Right renal pelvis (tissue), 4 donors: ENCODE measurements at regions not wholly inside any gene's neighbourhood (a gene's known extent, or its start where the extent isn't known, plus 50 kb on each side); places are given as distances from the start of the nearest gene placed in this dataset.
A peak's percentile ranks its signal among the peaks of the same experiment; 100 is the strongest.

Experiments used
- DNase-seq, 4 donors: peaks; one replicate each; pipeline ENCODE4 v3.0.0-alpha.2; 2013; ENCODE audit warnings: low read depth in 4 of 4, low spot score in 3 of 4, missing footprints in 1 of 4

DNA sequence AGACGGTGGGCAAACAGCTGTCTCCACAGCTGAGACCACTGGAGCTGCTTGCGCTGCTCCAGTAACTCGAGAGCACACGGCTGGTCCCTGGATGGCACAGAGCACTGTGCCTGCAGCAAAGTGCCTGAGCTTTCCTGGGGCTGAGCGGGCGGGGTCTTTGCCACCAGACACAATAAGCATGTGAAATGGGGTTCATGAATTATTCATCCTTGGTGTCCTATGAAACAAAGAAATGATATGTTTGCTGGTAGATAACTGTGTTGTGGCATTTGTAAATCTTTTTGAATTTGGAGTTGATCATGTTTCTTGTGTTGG lies 151.7 kb upstream of the MPDZ start:
- no peak for DNase-seq

DNA sequence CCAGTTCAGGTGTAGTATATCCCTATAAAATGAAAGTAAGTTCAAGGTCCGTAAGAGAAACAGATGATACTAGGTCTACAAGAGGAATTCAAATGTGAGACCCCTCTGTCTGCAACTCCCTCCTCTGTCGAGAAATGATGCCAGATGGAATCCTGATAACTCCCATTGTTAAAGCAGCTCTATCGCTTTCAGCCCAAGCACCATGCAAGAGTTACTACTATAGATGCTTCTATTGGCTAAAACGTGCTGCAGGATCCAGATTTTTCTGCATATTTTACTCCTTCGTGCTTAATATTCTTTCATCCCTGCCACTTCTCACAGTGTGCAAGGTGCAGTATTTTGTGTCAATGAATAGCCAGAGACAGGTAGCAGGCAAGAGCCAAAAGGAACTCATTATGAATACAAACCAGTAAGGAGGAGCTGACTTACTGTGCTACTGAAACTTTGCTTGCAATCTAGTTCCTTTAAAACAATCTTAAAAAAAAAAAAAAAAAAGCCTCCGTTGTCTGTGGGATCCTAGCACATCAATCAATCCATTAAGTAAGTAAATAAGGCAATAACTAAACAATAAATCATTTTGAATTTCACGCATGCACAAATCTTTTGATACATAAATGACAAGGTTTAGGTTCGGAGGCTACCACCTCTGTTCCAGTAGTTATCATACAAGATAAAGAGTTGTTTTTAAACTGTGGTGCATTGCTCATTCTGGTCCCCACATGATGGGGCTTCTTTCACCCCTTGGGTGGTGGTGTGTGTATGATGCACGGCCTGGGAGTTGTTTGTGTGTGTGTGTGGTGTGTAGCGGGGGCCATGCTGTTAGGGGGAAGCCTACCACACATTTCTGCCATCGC lies 151.1 kb upstream of the MPDZ start:
- DNase-seq, result no peak

GRCh38 chr9:13429301-13430190 lies 150.1 kb upstream of the MPDZ start:
- no peak for DNase-seq

DNA sequence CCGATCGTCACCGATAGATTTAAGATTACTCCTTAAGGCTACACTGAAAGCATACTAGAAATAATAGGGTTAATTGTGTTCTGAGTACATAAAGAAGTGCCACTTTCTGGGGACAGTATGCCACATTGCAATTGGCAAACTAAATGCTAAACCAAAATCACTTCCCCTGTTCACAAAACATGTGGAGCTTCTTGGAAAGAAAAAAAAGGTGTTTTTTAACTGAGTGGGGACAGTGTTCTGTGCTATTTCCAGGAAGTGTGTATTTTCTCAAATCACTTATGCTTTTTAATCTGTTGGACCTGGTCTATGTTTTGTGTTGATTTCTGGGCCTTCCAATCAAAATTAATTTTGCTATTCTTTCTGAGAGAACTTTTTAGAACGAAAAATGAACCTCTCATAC lies 149.3 kb upstream of the MPDZ start:
- DNase-seq, result no peak

- peak in 3 of 4 donors; percentile 36 to 52 (median 38) for DNase-seq
Observed at GRCh38 chr9:13427587-13427986, 148.1 kb upstream of the MPDZ start.

GRCh38 chr9:13426606-13427005 lies 147.1 kb upstream of the MPDZ start:
- no peak for DNase-seq

DNA sequence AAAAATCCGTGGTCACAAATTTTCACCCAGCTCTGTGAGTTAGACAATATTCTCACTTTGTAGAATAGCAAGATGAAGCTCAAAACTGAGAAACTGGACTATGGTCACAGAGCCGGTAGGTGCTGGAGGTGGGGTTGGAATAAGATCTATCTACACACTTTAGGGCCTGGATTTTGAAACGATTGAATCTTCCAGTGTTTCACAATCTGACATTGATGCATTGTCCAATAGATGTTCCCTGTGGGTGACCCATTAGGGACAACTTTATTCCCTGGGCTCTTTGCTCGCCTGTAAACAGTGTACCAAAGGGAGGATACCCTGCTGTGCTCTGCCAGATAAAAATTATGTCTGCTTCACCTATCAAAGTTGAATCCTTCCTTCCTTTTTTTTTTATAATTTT lies 145.4 kb upstream of the MPDZ start:
- DNase-seq, result no peak

GRCh38 chr9:13424204-13424603 lies 144.7 kb upstream of the MPDZ start:
- no peak for DNase-seq

GRCh38 chr9:13414349-13414748 lies 134.9 kb upstream of the MPDZ start:
- no peak for DNase-seq

GRCh38 chr9:13412331-13412730 lies 132.8 kb upstream of the MPDZ start:
- no peak for DNase-seq

DNA sequence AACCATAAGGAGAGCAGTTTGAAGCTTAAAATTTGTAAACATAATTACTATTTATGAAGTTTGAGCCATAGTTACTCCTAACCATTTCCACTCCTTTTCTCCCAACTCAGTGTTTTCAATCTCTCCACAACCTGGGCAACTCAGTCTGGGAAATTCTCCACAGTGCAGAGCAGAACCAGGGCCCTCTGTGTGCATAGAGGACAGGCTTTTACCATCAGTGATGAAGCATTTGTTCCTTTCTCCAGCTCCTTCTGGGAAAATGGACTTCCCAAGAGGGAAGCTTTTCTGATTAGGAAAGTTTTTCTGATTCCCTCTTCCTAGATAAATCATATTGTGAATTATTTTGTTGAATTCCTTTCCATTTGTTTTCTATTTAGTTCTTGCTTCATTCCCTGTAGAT lies 132.3 kb upstream of the MPDZ start:
- no peak for DNase-seq

GRCh38 chr9:13410566-13411031 lies 131.1 kb upstream of the MPDZ start:
- DNase-seq, result no peak

- DNase-seq, result no peak
Observed at GRCh38 chr9:13397661-13398060, 118.2 kb upstream of the MPDZ start.

DNA sequence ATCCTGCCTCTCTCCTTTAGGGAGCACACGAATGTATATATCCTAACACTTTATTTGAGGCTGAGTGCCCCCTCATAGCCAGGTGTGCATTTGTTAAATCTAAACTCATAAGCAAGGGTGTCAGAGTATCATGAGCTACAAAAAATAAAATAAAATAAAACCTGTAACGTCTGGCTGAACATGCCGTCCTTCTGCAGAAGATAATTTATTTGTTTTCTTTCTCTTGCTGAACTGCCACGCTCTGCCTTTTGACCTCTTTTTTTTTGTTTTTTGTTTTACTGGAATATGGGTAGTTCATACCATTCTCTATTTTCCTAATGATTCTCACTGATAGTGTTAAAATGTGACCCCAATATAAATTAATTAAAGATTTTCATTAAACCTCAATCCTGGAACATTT lies 117.7 kb upstream of the MPDZ start:
- DNase-seq, result no peak

DNA sequence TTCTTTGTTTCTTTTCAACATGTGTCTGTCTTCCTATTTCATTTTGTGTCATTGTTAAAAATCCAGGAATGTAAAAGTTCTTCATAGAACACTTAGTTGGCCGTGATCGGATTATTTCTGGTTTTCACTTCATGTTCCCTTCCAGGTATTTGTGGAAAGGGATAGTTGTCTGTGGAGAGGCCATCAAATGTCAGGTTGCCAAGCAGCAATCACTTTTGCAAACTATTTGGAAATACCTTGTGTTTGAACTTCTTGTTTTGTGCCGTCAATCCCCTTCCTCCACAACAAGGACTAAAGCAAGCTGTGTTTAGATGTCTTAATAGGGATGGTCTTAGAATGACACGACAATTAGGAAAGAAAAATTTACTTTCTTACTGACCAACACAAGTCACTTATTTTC lies 116.9 kb upstream of the MPDZ start:
- DNase-seq, result no peak

DNA sequence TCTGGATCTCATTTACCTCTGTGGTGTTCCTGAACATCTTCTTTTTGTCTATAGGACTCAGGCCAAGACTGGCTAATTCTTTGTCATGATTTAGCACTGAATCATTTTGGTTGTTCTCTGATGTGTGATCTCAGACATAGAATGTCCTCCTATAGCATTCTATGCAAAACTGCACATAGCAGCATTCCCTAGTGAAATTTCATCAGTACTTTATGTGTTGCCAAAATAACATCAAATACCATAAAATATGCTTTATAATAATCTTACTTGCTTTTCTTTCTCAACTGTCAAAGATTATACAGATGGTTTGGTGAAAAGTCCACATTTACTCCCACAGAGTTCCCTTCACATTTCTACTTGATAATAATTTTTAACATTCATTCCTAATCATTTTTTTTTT lies 115.7 kb upstream of the MPDZ start:
- no peak for DNase-seq

GRCh38 chr9:13388157-13388556 lies 108.7 kb upstream of the MPDZ start:
- no peak for DNase-seq

DNA sequence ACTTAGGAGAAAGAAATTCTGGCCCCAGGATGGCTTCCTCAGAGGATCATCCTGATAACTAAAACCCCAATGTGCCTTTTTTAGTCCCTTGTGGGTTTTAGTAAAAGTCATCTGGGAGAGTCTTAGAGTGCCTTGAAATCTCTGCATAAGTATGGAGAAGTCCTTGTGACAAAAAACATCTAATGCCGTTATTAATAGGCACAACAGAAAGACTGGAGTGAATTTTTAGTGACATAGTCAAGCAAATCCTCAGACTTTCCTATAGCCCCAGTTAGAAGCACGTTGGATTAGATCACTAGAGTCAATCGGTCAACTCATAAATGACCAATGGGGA lies 108.2 kb upstream of the MPDZ start:
- DNase-seq, result no peak

- DNase-seq, result no peak
Observed at GRCh38 chr9:13386935-13387733, 107.6 kb upstream of the MPDZ start.

GRCh38 chr9:13386316-13386715 lies 106.8 kb upstream of the MPDZ start:
- no peak for DNase-seq

DNA sequence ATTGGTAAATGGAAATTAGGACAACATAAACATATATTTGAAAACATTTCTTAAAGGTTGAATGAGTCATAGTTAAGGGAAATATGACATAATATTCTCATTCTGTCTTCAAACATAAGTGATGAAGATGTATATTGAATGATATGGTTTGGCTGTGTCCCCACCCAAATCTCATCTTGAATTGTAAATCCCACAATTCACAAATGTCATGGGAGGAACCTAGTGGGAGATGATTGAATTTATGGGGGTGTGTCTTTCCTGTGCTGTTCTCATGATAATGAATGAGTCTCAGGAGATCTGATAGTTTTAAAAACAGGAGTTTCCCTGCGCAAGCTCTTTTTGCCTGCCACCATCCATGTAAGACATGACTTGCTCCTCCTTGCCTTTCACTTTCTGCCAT lies 104.4 kb upstream of the MPDZ start:
- no peak for DNase-seq
